CD4-positive, alpha-beta memory T cell (primary cell): ENCODE measurements at regions not wholly inside any gene's neighbourhood (a gene's known extent, or its start where the extent isn't known, plus 50 kb on each side); places are given as distances from the start of the nearest gene placed in this dataset.
A peak's percentile ranks its signal among the peaks of the same experiment; 100 is the strongest.
"Not testable (repeated sequence)": the region's sequence is repeated elsewhere in the genome, so short reads cannot be mapped to it uniquely, and the experiment has no call there.

Experiments used
- CTCF ChIA-PET: fragments of 350-600 bp; sonication (Branson Sonifier 250); formaldehyde crosslinking; loops from one replicate; lab custom pipeline; 2021; ENCODE audit warnings: inconsistent platforms; ENCODE audit not compliant: partially characterized antibody; lab: Charles Lee
- POLR2A ChIA-PET: fragments of 350-600 bp; sonication (Branson Sonifier 250); formaldehyde crosslinking; loops from one replicate; lab custom pipeline; 2021; ENCODE audit not compliant: partially characterized antibody; lab: Charles Lee
- DNase-seq, 5 donors: peaks; one replicate each; pipeline versions ENCODE4 v3.0.0 to v3.0.0-alpha.2; 2020 to 2022; ENCODE audit warnings: mixed read lengths in 1 of 5
- H3K27ac ChIP-seq: one replicate; pipeline ENCODE4 v1.7.0; 2013; ENCODE audit warnings: low read depth, low read length
- H3K27me3 ChIP-seq: 2 replicates; pipeline ENCODE4 v1.7.0; 2013; ENCODE audit warnings: mild to moderate bottlenecking, low read length, moderate library complexity; ENCODE audit not compliant: insufficient read depth
- H3K36me3 ChIP-seq: 2 replicates; pipeline ENCODE4 v1.7.0; 2013; ENCODE audit warnings: mild to moderate bottlenecking, low read length, moderate library complexity; ENCODE audit not compliant: insufficient read depth
- H3K4me1 ChIP-seq: 2 replicates; pipeline ENCODE4 v1.7.0; 2013; ENCODE audit warnings: mild to moderate bottlenecking, low read length, moderate library complexity; ENCODE audit not compliant: insufficient read depth
- H3K4me3 ChIP-seq, 2 donors: one replicate each; pipeline ENCODE4 v1.7.0; 2013; ENCODE audit warnings: low read length in 2 of 2, mild to moderate bottlenecking in 1 of 2
- H3K9me3 ChIP-seq, 2 donors: one replicate each; pipeline ENCODE4 v1.7.0; 2013; ENCODE audit warnings: low read length in 2 of 2, control low read depth in 1 of 2; ENCODE audit not compliant: control insufficient read depth in 1 of 2
- H3K27ac Mint-ChIP-seq, 7 donors: one replicate each; pipeline ENCODE4 v1.8.0; 2020 to 2021; ENCODE audit warnings: mixed read lengths in 7 of 7, mild to moderate bottlenecking in 6 of 7, inconsistent platforms in 3 of 7, moderate library complexity in 3 of 7
- H3K27me3 Mint-ChIP-seq, 2 donors: one replicate each; pipeline ENCODE4 v1.8.0; 2020 to 2021; ENCODE audit warnings: mixed read lengths in 2 of 2
- H3K36me3 Mint-ChIP-seq, 2 donors: one replicate each; pipeline ENCODE4 v1.8.0; 2020 to 2021; ENCODE audit warnings: mixed read lengths in 2 of 2, inconsistent platforms in 1 of 2, mild to moderate bottlenecking in 1 of 2
- H3K4me1 Mint-ChIP-seq, 4 donors: one replicate each; pipeline ENCODE4 v1.8.0; 2020 to 2021; ENCODE audit warnings: mixed read lengths in 4 of 4, mild to moderate bottlenecking in 1 of 4
- H3K4me3 Mint-ChIP-seq, 8 donors: one replicate each; pipeline ENCODE4 v1.8.0; 2020 to 2021; ENCODE audit warnings: mixed read lengths in 8 of 8, mild to moderate bottlenecking in 7 of 8, moderate library complexity in 6 of 8, inconsistent platforms in 3 of 8
- H3K9me3 Mint-ChIP-seq, 8 donors: one replicate each; pipeline ENCODE4 v1.8.0; 2020 to 2021; ENCODE audit warnings: mixed read lengths in 8 of 8, mild to moderate bottlenecking in 5 of 8, inconsistent platforms in 3 of 8, moderate library complexity in 1 of 8
- intact Hi-C: fragments of 100-400 bp; cut with micrococcal nuclease; formaldehyde crosslinking; loops from one replicate; pipeline ENCODE4 v1.15.1; 2023

DNA sequence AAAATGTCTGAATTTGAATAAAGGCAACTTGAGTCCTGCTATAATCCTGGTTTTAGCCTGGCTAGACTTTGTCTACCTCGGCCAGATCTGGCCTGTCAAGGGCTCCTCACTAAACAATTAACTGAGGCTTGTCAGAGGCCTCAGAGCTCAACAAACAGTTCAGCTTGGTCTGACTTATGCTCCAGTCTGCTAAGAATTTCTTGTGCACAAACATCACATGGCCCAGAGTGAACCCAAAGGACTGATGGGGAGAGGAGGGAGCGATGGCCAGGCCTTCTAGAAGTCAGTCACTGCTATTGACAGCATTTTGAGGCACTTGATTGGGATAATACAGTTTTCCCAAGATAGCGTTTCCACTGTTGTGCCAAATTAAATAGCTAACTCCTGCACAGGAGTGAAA, 555.1 kb upstream of the ID2 start:
- no peaks in the 10 kb centered on the region for H3K27me3 Mint-ChIP-seq
- H3K36me3 Mint-ChIP-seq = peaks cover 0 to 3% of the 10 kb centered on the region in 2 donors
- CTCF ChIA-PET = no interaction called here
- H3K4me3 Mint-ChIP-seq = no peak overlapping the region
- intact Hi-C loops = no loop called here
- no peaks in the 10 kb centered on the region for H3K4me1 Mint-ChIP-seq
- Histone ChIP-seq H3K9me3 (no peaks in the 10 kb centered on the region), H3K27ac (no peak overlapping the region), H3K4me3 (no peak overlapping the region), H3K27me3 (no peaks in the 10 kb centered on the region), H3K4me1 (no peaks in the 10 kb centered on the region), H3K36me3 (no peaks in the 10 kb centered on the region)
- peaks cover 0 to 7% (median 3%) of the 10 kb centered on the region in 8 donors for H3K9me3 Mint-ChIP-seq
- DNase-seq = no peak
- POLR2A ChIA-PET = no interaction called here
- H3K27ac Mint-ChIP-seq = no peak overlapping the region

DNA sequence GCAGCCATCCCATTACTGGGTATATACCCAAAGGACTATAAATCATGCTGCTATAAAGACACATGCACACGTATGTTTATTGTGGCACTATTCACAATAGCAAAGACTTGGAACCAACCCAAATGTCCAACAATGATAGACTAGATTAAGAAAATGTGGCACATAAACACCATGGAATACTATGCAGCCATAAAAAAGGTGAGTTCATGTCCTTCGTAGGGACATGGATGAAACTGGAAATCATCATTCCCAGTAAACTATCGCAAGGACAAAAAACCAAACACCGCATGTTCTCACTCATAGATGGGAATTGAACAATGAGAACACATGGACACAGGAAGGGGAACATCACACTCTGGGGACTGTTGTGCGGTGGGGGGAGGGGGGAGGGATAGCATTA, 550.4 kb upstream of the ID2 start:
- intact Hi-C loops, H3K36me3 Mint-ChIP-seq, H3K27ac Mint-ChIP-seq, H3K27ac ChIP-seq, H3K4me3 ChIP-seq, H3K36me3 ChIP-seq, H3K4me1 Mint-ChIP-seq, H3K4me3 Mint-ChIP-seq, DNase-seq, H3K9me3 ChIP-seq, POLR2A ChIA-PET, H3K27me3 ChIP-seq, H3K4me1 ChIP-seq, H3K9me3 Mint-ChIP-seq, H3K27me3 Mint-ChIP-seq, CTCF ChIA-PET: not testable (repeated sequence)

DNA sequence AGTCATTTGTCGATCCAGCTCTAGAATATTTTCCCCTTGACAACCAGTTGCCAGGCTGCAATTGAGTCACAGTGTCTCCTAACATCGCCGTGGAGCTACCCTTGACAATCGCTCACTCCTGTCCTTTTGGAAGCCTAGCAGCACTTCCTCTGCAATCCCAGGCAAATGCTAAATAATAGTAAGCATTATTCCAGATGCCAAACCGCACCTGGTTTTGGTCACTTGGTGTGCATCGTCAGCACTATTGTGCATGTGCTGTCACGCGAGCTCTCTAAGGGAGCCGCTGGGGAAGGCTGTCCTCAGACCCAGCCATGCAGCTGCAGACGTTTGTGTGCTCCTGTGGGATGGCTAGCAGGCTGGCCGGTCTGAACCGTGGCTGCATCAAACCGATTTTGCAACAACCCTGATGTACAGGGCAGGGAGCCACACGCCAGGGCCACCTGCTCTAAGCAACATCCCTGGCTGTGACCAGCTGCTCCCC, 549.5 kb upstream of the ID2 start:
- no peaks in the 10 kb centered on the region for H3K27me3 ChIP-seq
- H3K27ac Mint-ChIP-seq = no peak overlapping the region
- H3K9me3 ChIP-seq = no peaks in the 10 kb centered on the region
- POLR2A ChIA-PET = no interaction called here
- H3K36me3 ChIP-seq = no peaks in the 10 kb centered on the region
- no peaks in the 10 kb centered on the region for H3K4me1 ChIP-seq
- peaks cover 0 to 7% (median 2%) of the 10 kb centered on the region in 8 donors for H3K9me3 Mint-ChIP-seq
- no peaks in the 10 kb centered on the region for H3K27me3 Mint-ChIP-seq
- intact Hi-C loops = no loop called here
- H3K4me3 ChIP-seq = no peak overlapping the region
- no peaks in the 10 kb centered on the region for H3K36me3 Mint-ChIP-seq
- no peak overlapping the region for H3K27ac ChIP-seq
- H3K4me3 Mint-ChIP-seq = no peak overlapping the region
- H3K4me1 Mint-ChIP-seq = peaks cover 0 to 3% (median 0%) of the 10 kb centered on the region in 4 donors
- no peak for DNase-seq
- CTCF ChIA-PET = no interaction called here

DNA sequence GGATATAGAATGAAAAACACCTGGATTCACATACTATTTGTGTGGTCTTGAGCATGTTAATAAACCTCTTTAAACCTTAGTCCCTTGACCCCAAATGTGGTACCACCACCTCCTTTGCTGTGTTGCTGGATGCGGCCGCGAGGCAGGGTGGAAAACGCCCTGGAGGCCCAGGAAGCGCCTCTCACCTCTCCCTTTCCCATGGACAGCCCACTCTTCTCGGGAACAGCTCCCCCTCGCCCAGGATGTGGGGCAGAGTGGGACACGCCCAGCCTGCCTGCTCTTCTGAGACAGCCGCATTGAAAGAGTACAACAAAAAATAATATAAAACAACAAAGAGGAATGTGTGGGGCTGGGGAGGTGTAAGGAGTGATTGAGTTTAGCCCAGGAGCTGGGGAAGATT, 549.0 kb upstream of the ID2 start:
- no peak overlapping the region for H3K4me3 Mint-ChIP-seq
- no peaks in the 10 kb centered on the region for H3K36me3 Mint-ChIP-seq
- H3K36me3 ChIP-seq = no peaks in the 10 kb centered on the region
- no peaks in the 10 kb centered on the region for H3K9me3 ChIP-seq
- CTCF ChIA-PET = no interaction called here
- H3K27ac ChIP-seq = no peak overlapping the region
- H3K4me3 ChIP-seq = no peak overlapping the region
- DNase-seq = no peak
- H3K4me1 ChIP-seq = no peaks in the 10 kb centered on the region
- H3K9me3 Mint-ChIP-seq = peaks cover 0 to 7% (median 2%) of the 10 kb centered on the region in 8 donors
- no peaks in the 10 kb centered on the region for H3K27me3 ChIP-seq
- intact Hi-C loops = no loop called here
- no peak overlapping the region for H3K27ac Mint-ChIP-seq
- H3K4me1 Mint-ChIP-seq = peaks cover 0 to 3% (median 0%) of the 10 kb centered on the region in 4 donors
- POLR2A ChIA-PET = no interaction called here
- H3K27me3 Mint-ChIP-seq = no peaks in the 10 kb centered on the region

DNA sequence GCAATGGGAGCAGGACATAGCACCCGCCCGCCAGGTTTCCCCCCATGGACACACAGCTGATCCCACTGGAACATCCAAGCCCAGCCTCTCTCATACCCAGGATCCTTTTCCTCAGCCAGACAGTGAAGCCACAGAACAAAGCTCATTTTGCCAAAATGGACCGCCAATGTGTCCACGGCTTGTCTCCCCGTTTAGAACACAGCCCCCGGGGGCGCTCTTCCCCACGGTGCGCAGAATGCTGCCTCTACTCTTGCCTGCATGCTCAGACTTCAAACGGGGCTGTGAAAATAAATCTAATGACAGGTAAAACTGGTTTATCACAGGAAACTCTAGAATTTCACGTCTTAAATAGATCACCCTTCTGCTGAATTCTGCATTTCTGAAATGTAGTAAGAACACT, 548.5 kb upstream of the ID2 start:
- POLR2A ChIA-PET = no interaction called here
- H3K36me3 Mint-ChIP-seq = no peaks in the 10 kb centered on the region
- Histone ChIP-seq H3K4me1 (no peaks in the 10 kb centered on the region), H3K9me3 (no peaks in the 10 kb centered on the region), H3K4me3 (no peak overlapping the region), H3K27me3 (no peaks in the 10 kb centered on the region), H3K27ac (no peak overlapping the region), H3K36me3 (no peaks in the 10 kb centered on the region)
- no peak overlapping the region for H3K27ac Mint-ChIP-seq
- peaks cover 0 to 6% (median under 1%) of the 10 kb centered on the region in 8 donors for H3K9me3 Mint-ChIP-seq
- intact Hi-C loops = no loop called here
- no peak overlapping the region for H3K4me3 Mint-ChIP-seq
- H3K4me1 Mint-ChIP-seq = peaks cover 0 to 3% (median 0%) of the 10 kb centered on the region in 4 donors
- DNase-seq = no peak
- CTCF ChIA-PET = no interaction called here
- H3K27me3 Mint-ChIP-seq = no peaks in the 10 kb centered on the region

DNA sequence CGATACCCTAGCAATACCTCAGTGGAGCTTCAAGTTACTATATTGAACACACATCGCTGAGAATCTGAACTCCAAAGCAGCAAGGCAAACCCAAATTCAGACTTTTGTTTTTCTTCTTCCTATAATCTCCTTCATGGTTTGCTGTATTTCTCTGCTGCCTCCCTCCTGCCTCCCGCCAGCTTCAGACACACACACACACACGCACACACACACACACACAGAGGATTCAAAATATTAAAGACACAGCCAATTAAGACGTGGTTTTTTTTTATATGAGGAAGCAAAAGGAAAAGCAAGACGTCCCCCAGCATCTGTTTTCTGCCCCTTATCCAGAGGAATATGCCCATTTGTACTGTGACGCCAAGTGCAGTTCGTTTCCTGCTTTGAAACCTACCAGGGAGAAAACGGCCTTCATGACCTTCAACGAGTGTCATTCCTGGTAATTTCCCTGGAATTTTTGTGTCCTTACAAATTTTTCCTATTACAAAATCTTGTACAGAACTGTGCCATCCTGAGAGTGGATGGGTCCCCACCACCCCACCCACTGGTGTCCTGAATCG, 547.9 kb upstream of the ID2 start:
- Histone ChIP-seq H3K36me3 (no peaks in the 10 kb centered on the region), H3K9me3 (no peaks in the 10 kb centered on the region), H3K4me1 (no peaks in the 10 kb centered on the region), H3K27me3 (no peaks in the 10 kb centered on the region), H3K4me3 (no peak overlapping the region), H3K27ac (no peak overlapping the region)
- H3K4me1 Mint-ChIP-seq = peaks cover 0 to 3% (median 0%) of the 10 kb centered on the region in 4 donors
- POLR2A ChIA-PET = no interaction called here
- CTCF ChIA-PET = no interaction called here
- H3K27ac Mint-ChIP-seq = peak overlapping the region in 1 of 7 donors; percentile 41
- no peaks in the 10 kb centered on the region for H3K27me3 Mint-ChIP-seq
- intact Hi-C loops = no loop called here
- H3K36me3 Mint-ChIP-seq = no peaks in the 10 kb centered on the region
- peaks cover 0 to 2% (median 0%) of the 10 kb centered on the region in 8 donors for H3K9me3 Mint-ChIP-seq
- no peak for DNase-seq
- H3K4me3 Mint-ChIP-seq = no peak overlapping the region

DNA sequence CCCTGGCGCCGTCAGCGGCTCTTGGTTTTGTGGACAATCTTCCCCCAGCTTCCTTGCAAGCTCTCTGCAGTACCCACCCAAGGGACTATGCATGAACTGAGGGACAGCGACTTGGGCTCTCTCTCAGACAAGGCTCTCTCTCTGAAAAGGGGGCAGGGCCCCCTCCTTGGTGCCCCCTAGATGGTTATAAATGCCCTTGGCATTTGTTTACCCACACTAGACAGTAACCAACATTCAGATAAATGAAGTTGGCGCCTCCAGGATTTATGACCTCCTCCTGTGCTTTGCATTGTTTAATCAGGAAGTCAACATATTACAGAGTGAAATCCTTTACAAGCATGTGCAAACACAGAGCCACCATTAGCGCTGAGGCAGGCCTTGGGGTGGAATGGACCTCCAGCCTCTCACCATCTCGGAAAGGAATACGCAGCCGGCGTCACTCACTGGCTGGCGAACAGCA, 547.4 kb upstream of the ID2 start:
- ChIA-PET CTCF (no interaction called here), POLR2A (no interaction called here)
- Histone ChIP-seq H3K4me3 (no peak overlapping the region), H3K4me1 (no peaks in the 10 kb centered on the region), H3K9me3 (no peaks in the 10 kb centered on the region), H3K27me3 (no peaks in the 10 kb centered on the region), H3K27ac (no peak overlapping the region), H3K36me3 (no peaks in the 10 kb centered on the region)
- Mint-ChIP-seq H3K4me1 (peaks cover 0 to 3% (median 0%) of the 10 kb centered on the region in 4 donors), H3K27ac (peak overlapping the region in 1 of 7 donors; percentile 41), H3K9me3 (peaks cover 0 to 2% (median 0%) of the 10 kb centered on the region in 8 donors), H3K36me3 (no peaks in the 10 kb centered on the region), H3K4me3 (no peak overlapping the region), H3K27me3 (no peaks in the 10 kb centered on the region)
- intact Hi-C loops = no loop called here
- no peak for DNase-seq
